ENCODE measurements at regions not wholly inside any gene's neighbourhood (a gene's known extent, or its start where the extent isn't known, plus 50 kb on each side); places are given as distances from the start of the nearest gene placed in this dataset.

DNA sequence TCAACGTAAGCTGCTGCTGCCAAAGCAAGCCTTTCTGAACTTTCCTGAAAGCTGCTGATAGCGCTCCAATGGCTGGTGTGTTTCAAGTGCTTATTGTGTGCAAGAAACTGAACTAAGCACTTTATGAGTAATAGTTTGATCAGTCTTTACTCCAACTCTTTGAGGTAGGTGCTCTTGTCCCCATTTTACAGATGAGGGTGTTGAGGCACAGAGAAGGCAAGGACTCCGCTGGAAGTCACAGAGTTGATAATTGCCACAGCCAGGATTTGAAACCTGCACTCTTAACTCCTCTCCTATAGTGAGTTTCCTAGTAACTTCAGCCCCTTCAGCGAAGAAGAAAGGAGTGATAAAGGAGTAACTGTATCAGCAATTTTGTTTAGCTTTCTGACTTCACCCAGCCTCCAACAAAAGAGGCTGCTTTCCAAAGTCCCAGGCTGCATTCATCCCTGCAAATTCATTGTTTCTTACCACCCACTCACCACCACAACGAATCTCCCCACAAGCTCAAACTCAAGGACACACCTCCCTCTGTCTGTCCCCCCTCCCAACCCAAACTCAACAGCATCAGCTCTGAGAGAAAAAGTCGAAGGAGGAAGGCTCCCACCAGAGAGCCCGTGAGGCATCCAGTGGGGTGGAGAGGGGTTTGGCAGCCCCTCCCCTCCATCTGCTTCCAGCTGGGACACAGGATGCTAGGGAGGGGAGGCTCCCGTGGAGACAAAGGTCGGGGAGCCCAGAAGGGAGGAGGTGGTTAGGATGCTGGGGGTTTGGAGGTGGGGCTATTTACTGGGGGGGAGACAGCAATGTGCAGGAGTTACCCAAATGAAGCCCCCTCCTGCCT lies 139.6 kb downstream of the NAV1 start:
- TF ChIP-seq, protein P1, sequence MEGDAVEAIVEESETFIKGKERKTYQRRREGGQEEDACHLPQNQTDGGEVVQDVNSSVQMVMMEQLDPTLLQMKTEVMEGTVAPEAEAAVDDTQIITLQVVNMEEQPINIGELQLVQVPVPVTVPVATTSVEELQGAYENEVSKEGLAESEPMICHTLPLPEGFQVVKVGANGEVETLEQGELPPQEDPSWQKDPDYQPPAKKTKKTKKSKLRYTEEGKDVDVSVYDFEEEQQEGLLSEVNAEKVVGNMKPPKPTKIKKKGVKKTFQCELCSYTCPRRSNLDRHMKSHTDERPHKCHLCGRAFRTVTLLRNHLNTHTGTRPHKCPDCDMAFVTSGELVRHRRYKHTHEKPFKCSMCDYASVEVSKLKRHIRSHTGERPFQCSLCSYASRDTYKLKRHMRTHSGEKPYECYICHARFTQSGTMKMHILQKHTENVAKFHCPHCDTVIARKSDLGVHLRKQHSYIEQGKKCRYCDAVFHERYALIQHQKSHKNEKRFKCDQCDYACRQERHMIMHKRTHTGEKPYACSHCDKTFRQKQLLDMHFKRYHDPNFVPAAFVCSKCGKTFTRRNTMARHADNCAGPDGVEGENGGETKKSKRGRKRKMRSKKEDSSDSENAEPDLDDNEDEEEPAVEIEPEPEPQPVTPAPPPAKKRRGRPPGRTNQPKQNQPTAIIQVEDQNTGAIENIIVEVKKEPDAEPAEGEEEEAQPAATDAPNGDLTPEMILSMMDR (conservative IDR thresholded peaks at IDR 0.05; ENCODE audit: low read length), result no peak
- TF ChIP-seq EZH2phosphoT487 (IDR thresholded peaks at IDR 0.05; ENCODE audit: borderline replicate concordance, low read depth, low read length), result no peak

Measured in OCI-LY7 (cell line).